ENCODE measurements at regions not wholly inside any gene's neighbourhood (a gene's known extent, or its start where the extent isn't known, plus 50 kb on each side); places are given as distances from the start of the nearest gene placed in this dataset.
"Not testable (repeated sequence)": the region's sequence is repeated elsewhere in the genome, so short reads cannot be mapped to it uniquely, and the experiment has no call there.

DNA sequence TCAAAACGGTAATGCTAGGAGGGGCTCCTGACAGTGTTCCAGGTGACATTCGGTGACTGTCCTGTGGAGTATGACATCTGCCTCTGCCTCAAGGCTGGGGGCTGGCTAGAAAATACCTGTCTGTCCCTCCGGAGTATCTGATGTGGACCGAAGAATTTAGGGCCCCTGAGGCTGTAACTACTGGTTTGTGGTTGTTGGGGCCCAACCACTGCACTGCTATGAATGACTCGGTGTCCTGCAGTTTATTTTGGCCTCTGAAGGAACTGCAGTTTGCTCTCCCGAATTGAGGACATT lies 198.9 kb upstream of the CAND1 start:
- peak overlapping the region; percentile 80 for H3K4me3 ChIP-seq (ENCODE audit: low read depth, low read length)

DNA sequence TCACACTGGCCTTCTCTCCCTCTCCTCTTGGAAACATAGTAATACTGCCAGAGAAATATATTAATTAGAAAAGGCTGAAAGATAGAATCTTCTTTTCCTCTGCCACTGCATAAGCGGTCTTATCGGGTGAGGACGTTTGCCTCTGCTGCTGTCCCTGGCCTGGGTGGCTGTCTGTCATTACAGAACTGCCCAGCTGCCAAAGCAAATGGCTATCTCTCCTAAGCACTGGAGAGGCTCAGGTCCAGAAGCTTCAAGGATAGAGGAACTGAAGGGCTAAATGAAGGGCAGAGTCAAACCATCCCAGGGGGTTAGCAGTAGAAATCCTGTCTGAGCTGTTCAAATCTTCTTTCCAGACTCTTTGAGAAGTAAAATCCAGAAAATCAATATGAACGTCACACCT lies 198.6 kb upstream of the CAND1 start:
- no peak overlapping the region for H3K4me3 ChIP-seq (ENCODE audit: low read depth, low read length)

DNA sequence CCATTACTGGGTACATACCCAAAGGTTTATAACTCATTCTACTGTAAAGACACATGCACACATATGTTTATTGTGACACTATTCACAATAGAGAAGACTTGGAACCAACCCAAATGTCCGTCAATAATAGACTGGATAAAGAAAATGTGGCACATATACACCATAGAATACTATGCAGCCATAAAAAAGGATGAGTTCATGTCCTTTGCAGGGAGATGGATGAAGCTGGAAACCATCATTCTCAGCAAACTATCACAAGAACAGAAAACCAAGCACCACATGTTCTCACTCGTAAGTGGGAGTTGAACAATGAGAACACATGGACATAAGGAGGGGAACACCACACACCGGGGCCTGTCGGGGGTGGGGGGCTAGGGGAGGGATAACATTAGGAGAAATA lies 196.9 kb upstream of the CAND1 start:
- H3K4me3 ChIP-seq (ENCODE audit: low read depth, low read length), result not testable (repeated sequence)

DNA sequence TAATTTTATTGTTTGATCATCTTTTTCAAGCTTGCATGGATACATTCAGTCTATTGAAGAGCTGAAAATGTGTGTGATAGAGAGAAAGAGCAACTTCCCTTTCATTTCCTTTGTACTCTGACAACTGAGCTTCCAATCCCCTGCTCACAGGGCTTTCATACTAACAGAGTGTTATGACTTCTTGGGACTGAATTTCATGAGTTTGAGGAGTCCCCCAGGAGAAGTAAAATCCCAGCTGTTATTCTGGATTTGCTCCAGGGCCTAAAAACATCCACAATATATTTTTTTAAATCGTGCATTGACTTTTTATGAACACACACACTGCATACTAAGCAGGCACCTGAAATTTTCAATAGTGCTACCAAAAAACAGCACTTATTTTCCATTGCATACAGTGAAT lies 195.8 kb upstream of the CAND1 start:
- H3K4me3 ChIP-seq (ENCODE audit: low read depth, low read length), result no peak overlapping the region

DNA sequence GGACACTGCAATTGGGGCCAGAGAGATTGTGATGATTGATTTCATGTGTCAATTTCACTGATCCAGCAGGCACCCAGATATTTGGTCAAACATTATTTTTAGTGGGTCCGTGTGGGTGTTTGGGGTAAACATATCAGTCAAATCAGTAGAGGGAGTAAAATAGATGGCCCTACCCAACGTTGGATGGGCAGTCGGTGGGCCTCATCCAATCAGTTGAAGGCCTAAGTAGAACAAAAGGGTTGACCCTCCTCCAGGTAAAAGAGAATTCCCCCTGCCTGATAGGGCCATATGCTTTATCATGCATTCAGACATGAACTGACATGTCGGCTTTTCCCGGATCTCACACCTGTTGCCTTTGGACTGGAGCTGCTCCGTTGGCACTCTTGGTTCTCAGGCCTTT lies 195.1 kb upstream of the CAND1 start:
- no peak overlapping the region for H3K4me3 ChIP-seq (ENCODE audit: low read depth, low read length)

DNA sequence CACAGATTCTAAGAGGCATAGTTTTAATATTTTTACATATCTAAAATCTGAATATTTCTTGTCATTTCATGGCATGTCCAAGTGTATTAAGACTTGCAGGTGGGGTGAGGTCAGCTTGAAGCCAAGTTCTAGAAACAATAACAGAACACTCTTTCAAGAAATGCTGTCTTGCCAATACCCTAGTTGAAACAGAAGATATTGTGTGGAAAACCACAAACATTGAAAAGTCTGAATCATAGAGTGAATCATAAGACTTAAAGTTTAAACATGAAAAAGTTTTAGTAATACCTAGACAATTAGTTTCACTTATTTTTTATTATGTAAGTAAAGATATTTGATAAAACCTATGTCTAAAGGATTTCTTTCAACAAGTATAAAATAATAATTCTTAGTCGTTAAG lies 191.5 kb upstream of the CAND1 start:
- no peak overlapping the region for H3K4me3 ChIP-seq (ENCODE audit: low read depth, low read length)

DNA sequence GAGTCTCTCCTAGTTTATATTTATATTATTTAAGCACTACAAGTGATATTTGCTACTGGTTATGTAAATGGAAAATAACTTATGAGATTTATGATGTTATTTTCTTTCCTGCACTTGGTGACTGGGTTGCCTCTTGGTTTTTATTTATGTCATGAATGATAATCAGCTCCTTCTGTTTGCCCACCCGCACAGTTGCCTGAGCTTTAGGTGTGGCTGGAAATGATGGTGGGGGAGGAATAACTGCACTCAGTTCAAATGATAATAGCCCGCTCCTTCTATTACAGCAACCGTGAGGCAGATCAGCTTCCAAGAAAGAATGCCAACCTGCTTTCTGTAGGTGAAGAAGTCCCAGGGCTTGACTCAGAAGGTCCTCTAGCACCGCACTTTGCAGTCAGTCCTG lies 190.2 kb upstream of the CAND1 start:
- H3K4me3 ChIP-seq (ENCODE audit: low read depth, low read length), result no peak overlapping the region

DNA sequence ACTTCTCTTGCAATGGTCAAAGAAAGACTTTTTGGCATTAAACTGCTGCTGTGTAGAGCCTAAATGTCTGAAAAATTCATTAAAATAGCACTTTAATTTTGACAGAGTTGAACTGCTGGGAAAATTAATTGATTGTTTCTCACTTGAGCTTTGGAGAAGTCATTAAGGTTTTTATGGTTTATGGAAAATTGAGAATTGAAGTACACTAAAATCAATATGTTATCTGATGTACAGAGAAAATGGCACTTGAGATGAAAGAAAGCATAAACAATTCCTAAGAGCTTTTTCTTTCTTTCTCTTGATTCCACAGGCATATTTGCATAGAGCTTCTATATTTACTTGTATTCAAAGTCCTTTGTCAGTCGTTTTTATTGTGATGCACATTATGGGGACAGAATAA lies 188.5 kb upstream of the CAND1 start:
- no peak overlapping the region for H3K4me3 ChIP-seq (ENCODE audit: low read depth, low read length)

DNA sequence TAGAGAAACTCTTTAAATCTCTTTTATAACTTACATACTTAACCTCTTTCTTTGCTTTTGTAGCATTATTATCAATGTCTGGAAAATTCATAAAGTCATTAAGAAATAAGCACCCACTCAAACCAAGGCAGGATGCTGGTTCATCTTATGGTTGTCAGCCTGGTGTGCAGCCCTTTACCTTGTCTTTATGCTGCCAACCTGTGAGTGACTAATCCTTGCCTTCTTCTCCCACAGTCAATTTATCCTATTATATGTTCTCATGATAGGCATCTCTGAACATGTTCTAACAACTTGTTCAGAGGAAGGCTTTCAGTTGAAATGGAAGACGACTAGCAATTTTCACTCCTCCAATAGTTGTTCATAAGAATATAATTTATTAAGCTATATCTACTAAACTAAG lies 186.9 kb upstream of the CAND1 start:
- H3K4me3 ChIP-seq (ENCODE audit: low read depth, low read length), result no peak overlapping the region

DNA sequence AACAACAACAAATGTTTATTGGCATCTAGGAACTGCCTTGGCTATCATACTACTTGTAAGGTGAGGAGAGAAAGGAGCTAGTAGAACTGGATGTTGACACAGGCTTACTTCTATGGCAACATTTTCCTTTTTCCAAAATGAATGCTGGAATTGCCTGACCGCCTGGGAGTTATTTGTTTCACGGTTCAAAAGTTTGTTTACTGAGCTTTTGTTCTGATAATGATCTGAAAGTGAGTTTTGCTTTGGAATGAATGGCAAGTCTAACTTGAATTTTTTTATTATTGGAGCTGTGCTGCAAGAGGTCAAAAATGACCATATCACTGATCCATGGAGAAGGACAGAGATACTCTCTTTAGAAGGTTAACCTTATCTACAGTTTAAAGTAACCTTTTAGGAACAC lies 183.5 kb upstream of the CAND1 start:
- H3K4me3 ChIP-seq (ENCODE audit: low read depth, low read length), result no peak overlapping the region

DNA sequence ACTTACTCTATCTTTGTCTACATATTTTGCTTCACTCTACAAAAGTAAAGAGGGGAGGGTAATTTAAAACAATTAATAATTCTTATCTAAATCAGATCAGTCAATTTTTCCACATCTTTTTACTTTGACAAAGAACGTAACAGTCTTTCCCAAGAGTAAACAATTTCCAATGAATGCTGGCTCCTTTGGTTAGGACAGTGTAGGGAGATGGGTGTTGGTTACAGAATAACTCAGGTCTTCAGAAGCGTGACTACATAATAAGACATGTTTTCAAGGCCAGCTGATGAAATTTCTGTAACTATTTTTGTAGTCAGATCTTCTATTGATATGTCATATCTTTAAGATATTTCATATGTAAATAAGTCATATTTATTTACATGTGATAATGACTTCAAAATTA lies 183.0 kb upstream of the CAND1 start:
- H3K4me3 ChIP-seq (ENCODE audit: low read depth, low read length), result no peak overlapping the region

DNA sequence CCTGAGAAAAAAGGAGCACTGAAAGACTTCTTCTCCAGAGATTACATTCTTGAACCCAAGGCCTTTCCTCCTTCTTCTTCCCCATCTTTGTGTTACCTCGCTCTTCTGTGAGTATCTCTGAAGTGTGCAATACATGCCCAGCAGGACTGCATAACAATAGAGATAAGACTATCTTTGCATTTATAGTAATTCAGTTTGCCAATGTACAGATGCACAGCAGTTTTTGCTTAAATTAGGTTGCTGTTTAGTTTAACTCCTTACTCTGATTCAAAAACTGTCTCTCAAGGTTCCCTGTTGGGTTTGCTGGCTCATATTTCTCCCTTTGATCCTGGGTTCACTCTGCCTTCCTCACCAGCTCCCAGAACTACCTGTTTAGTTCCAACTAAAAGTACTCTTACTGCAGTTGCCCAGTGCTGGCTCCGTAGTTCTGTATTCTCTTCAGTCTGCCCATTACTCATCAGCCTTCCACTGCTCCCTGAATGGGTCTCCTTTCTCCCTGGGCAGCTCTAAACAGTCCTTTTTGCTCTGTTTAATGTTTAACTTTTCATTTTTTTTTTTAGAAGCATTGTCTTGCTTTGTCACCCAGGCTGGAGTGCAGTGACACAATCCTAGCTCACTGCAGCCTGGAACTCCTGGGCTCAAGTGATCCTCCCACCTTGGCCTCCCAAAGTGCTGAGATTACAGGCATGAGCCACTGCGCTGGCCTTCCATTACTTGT lies 180.6 kb upstream of the CAND1 start:
- no peak overlapping the region for H3K4me3 ChIP-seq (ENCODE audit: low read depth, low read length)

DNA sequence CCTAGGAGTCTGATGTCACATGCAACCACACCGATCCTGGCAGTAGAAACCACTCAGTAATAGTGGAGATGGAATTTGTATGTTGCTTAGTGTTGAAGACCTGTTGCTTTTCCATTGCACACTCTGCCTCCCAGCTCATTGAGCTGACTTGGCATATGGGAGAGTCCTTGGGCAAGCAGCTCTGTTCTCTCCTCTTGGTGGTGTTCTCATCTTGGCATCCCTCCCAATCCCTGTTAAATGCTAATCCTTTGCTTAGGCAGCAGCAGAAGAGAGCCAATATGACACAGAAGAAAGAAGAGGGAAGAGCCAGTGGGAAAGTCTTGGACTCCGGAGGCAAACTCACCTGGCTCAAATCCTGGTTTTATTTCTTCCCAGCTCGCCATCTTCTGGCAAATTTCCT lies 178.0 kb upstream of the CAND1 start:
- H3K4me3 ChIP-seq (ENCODE audit: low read depth, low read length), result no peak overlapping the region

DNA sequence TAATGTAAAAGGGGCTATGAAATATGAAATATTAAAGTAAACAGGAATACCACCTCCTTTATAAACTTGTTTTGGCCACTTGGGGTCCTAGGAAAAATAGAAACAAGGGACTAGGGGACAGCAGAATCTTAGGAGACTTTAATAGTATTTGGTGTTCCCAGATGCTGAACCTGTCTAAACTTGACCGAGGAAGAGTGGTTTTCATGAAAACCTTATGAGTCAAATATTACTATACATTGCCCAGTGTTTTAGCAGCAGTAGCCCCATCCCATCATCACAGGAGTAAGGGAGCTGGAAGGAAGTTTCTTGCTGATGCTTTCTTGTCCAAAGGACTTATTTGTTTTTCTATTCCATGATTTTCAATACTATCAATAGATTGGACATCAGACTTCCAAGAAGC lies 177.5 kb upstream of the CAND1 start:
- no peak overlapping the region for H3K4me3 ChIP-seq (ENCODE audit: low read depth, low read length)

DNA sequence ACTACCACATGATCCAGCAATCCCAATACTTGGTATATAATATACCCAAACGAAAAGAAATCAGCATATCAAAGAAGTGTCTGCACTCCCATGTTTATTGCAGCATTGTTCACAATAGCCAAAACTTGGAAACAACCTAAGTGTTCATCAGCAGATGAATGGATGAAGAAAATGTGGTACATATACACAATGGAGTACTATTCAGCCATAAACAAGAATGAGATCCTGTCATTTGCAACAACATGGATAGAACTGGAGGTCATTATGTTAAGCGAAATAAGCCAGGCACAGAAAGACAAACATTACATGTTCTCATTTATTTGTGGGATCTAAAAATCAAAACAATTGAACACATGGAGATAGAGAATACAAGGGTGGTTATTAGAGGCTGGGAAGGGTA lies 176.2 kb upstream of the CAND1 start:
- H3K4me3 ChIP-seq (ENCODE audit: low read depth, low read length), result not testable (repeated sequence)

DNA sequence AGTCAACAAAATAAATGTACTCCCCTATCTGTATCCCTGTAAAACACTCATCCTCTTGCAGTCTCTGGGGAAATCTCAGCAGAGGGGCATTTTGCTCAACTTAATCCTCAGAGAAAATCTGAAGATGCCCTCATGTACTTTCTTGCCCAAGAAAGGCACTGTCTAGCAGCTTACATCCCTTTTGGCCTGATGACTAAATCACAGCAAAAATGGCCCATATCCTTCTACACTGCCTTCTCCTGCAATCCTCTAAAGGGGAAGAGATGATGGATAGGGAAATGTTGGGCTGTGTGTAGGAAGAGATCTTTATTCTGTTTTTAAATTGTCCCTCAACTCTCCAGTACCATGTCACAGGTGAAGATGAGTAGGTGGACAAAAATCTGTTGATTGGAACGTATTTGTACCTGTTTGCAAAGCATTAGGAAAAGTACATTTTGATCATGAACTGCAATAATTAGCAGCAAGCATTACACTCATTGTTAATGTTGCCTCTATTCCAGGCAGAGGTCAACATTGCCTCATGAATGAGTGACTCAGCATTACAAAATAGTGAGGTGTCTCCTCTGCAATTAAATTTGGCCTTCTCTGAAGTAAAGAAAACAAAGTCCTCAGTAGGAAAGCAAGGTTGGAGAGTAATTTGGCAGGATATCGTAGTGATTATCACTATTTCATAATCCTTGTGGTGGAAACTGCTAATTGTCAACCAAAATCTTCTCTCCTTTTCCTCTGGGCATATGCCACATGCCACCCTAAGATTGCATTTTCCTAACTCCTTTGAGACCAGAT lies 172.4 kb upstream of the CAND1 start:
- H3K4me3 ChIP-seq (ENCODE audit: low read depth, low read length), result no peak overlapping the region

DNA sequence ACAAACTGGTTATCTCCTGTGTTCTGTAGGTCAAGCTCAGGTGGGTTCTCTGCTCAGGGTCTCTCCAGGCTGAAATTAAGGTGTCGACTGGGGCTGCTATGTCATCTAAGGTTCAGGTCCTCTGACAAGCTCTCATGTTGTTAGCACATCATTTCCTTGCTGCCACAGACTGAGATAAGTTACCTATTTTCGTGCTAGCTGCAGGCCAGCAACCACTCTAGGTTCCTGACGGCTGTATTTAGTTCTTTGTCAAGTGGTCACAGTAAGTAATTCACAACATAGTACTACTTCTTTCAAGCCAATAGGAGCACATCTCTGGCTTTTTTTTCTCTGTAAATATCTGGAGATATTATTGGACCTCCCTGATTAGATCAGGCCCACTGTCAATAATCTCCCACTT lies 169.3 kb upstream of the CAND1 start:
- H3K4me3 ChIP-seq (ENCODE audit: low read depth, low read length), result no peak overlapping the region

DNA sequence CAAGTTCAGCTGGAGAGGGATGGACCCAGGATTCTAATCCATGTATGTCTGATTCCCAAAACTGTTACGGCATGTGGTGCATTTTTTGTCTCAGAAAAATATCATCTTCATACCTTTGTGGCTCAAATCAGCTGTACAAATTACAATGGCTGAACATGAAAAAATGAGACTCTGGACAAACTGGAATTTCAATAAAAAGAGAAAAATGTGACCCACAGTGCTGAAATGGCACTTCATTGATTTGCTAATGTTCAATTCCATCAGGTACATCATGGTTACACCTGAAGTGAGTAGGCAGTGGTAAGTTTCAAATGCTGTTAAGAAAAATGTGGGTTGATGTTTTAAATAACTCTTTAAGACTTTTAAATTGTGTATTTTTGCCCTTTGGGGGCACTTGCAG lies 165.6 kb upstream of the CAND1 start:
- H3K4me3 ChIP-seq (ENCODE audit: low read depth, low read length), result no peak overlapping the region

DNA sequence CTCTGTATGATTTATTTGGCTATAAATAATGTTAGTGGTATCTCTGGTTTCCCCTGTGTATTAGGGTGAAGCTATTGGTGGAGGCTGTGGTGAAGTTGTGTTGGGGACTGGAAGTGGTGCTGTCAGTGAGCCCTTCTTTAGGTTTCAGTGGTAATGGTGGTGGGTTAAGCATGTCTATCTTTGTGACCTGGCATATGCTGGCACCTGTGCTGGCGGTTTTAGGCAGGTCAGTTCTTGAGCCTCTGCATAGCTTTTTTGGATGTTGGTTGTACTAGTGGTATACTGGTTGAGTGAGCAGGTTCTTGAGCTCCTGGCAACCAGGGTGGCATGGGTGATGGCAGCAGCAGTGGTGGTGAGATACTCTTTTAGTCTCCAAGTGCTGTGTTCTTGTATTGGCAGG lies 161.9 kb upstream of the CAND1 start:
- H3K4me3 ChIP-seq (ENCODE audit: low read depth, low read length), result no peak overlapping the region

DNA sequence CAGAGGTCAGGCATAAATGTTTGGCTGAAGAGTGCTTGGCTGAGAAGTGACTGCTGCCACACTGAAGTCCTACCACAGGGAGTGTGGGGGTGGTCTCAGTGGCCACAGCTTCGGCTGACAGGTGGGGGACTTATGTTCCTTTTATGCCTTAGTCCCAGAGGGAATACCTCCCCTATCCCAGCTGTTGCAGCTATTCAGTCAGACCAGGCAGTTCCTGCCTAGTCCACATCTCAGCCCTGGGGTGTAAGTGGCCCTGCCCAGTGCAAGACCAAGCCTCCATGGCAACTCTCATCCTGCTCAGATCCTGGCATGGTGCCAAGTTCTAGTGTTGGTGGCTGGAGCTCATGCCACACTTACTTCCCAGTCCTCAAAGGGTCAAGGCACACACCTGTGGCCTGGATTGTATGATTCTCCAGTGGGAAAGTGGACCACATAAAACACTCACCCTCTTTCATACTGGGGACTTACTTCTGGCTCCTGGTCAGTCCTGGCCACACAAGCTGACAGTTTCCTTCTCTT lies 161.3 kb upstream of the CAND1 start:
- no peak overlapping the region for H3K4me3 ChIP-seq (ENCODE audit: low read depth, low read length)

DNA sequence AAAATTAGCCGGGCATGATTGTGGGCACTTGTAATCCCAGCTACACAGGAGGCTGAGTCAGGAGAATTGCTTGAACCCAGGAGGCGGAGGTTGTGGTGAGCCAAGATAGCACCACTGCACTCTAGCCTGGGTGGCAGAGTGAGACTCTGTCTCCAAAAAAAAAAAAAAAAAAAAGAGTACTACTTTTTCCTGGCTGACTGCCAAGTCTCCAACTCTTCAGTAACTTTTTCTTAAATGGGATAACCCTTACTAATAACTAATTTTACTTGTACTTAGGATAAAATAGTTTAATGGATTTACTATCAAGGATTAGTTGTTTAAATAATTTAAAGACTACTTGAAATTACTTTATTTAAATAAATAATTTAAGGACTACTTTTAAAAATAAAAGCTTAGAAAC lies 158.8 kb upstream of the CAND1 start:
- H3K4me3 ChIP-seq (ENCODE audit: low read depth, low read length), result not testable (repeated sequence)

DNA sequence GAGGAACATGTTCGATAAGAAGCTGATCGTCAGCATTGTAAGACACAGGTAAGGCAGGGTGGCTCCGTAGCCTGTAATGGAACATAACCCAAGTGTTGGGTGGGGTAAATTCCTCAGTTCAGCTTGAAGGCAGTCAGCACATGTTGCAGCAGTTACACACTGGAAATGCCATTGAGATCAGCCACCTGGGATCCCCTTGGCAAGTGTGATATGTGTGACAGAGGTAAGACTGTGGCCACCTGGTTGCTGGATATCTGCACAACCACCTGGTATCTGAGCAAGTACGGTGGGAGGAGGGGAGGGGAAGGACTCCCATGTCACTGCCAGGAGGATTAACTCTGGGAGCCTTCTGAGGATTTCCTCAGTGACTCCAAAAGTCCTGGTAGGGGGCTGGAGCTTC lies 158.0 kb upstream of the CAND1 start:
- no peak overlapping the region for H3K4me3 ChIP-seq (ENCODE audit: low read depth, low read length)

DNA sequence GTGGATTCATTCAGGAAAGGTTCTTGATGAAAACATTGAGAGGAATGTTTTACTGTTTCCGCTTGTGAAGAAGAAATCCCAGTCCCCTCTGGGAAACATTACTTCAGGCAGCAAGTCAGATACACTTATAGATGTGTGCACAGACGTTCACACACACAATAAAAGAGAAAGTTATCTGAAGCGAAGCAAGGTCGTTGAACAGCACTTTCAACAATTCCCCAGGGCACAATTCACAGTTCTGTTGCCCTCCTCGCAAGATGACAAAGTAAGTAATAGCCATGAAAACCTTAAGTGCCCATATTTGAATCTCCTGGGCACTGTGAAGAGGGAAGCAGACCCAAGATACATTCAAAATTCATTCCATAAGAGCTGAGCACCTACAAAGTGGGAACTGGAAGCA lies 156.6 kb upstream of the CAND1 start:
- no peak overlapping the region for H3K4me3 ChIP-seq (ENCODE audit: low read depth, low read length)

Data from iPS-11a (cell line).